ENCODE measurements at regions not wholly inside any gene's neighbourhood (a gene's known extent, or its start where the extent isn't known, plus 50 kb on each side); places are given as distances from the start of the nearest gene placed in this dataset.
"Not testable (repeated sequence)": the region's sequence is repeated elsewhere in the genome, so short reads cannot be mapped to it uniquely, and the experiment has no call there.

- DNase-seq (ENCODE audit: low read depth) = no peak
- H3K4me3 ChIP-seq (ENCODE audit: low read length) = no peak overlapping the region
- TF ChIP-seq CTCF (conservative IDR thresholded peaks at IDR 0.05; ENCODE audit: low read length) = no peak
Observed at GRCh38 chr4:83947830-83948193, 411.9 kb downstream of the GPAT3 start.

GRCh38 chr4:83947125-83947829 is 411.4 kb downstream of the GPAT3 start:
- H3K4me3 ChIP-seq (ENCODE audit: low read length) = no peak overlapping the region
- TF ChIP-seq CTCF (conservative IDR thresholded peaks at IDR 0.05; ENCODE audit: low read length) = no peak
- no peak for DNase-seq (ENCODE audit: low read depth)

GRCh38 chr4:83943691-83944090 is 407.8 kb downstream of the GPAT3 start:
- DNase-seq (ENCODE audit: low read depth); H3K4me3 ChIP-seq (ENCODE audit: low read length): not testable (repeated sequence)

- TF ChIP-seq CTCF (conservative IDR thresholded peaks at IDR 0.05; ENCODE audit: low read length) = no peak
- no peak overlapping the region for H3K4me3 ChIP-seq (ENCODE audit: low read length)
- DNase-seq (ENCODE audit: low read depth) = no peak
Observed at GRCh38 chr4:83932750-83933391, 397.0 kb downstream of the GPAT3 start.

- no peak for TF ChIP-seq CTCF (conservative IDR thresholded peaks at IDR 0.05; ENCODE audit: low read length)
- no peak for DNase-seq (ENCODE audit: low read depth)
- H3K4me3 ChIP-seq (ENCODE audit: low read length) = no peak overlapping the region
Observed at GRCh38 chr4:83931659-83932438, 395.9 kb downstream of the GPAT3 start.

GRCh38 chr4:83929550-83929949 is 393.6 kb downstream of the GPAT3 start:
- no peak for DNase-seq (ENCODE audit: low read depth)
- no peak for TF ChIP-seq CTCF (conservative IDR thresholded peaks at IDR 0.05; ENCODE audit: low read length)
- no peak overlapping the region for H3K4me3 ChIP-seq (ENCODE audit: low read length)

GRCh38 chr4:83926950-83927349 is 391.0 kb downstream of the GPAT3 start:
- H3K4me3 ChIP-seq (ENCODE audit: low read length) = no peak overlapping the region
- no peak for TF ChIP-seq CTCF (conservative IDR thresholded peaks at IDR 0.05; ENCODE audit: low read length)
- DNase-seq (ENCODE audit: low read depth) = no peak
